Liver (tissue), 3 donors: ENCODE measurements at regions not wholly inside any gene's neighbourhood (a gene's known extent, or its start where the extent isn't known, plus 50 kb on each side); places are given as distances from the start of the nearest gene placed in this dataset.

Experiments
- CTCF ChIP-seq: fragments of 150-350 bp; IDR thresholded peaks from 2 replicates; pipeline ENCODE4 v1.5.1; 2017; ENCODE audit warnings: improper control_type of control experiment, low read depth, low read length; ENCODE audit not compliant: missing input control
- EGR1 ChIP-seq, 2 donors: IDR thresholded peaks; 2 replicates each; pipeline ENCODE4 v1.6.1; 2016 to 2018; ENCODE audit warnings: antibody characterized with exemption in 2 of 2, low read depth in 2 of 2
- MAX ChIP-seq: IDR thresholded peaks from 2 replicates; pipeline ENCODE4 v1.6.1; 2016; ENCODE audit warnings: antibody characterized with exemption
- REST ChIP-seq: IDR thresholded peaks from 2 replicates; pipeline ENCODE4 v1.6.1; 2016; ENCODE audit warnings: antibody characterized with exemption, mild to moderate bottlenecking
- SP1 ChIP-seq: IDR thresholded peaks from 2 replicates; pipeline ENCODE4 v1.6.1; 2018; ENCODE audit warnings: antibody characterized with exemption, mild to moderate bottlenecking
- YY1 ChIP-seq: IDR thresholded peaks from 2 replicates; pipeline ENCODE4 v1.6.1; 2016; ENCODE audit warnings: antibody characterized with exemption, mild to moderate bottlenecking
- donor health status: healthy.
- donor health status: healthy.

GRCh38 chr17:65332779-65333178, 195.6 kb downstream of the RGS9 start:
- TF ChIP-seq CTCF: no peak
- TF ChIP-seq YY1: no peak
- no peak for TF ChIP-seq EGR1 (IDR thresholded peaks at IDR 0.05; ENCODE audit: low read depth in 2 of 2)
- no peak for TF ChIP-seq SP1
- TF ChIP-seq MAX: no peak
- TF ChIP-seq REST: no peak
